GM19467 (cell line): ENCODE measurements at regions not wholly inside any gene's neighbourhood (a gene's known extent, or its start where the extent isn't known, plus 50 kb on each side); places are given as distances from the start of the nearest gene placed in this dataset.

Source experiments
- ATAC-seq: cut with Tn5 transposase; IDR thresholded peaks from one replicate; pipeline ENCODE4 v1.9.1; 2021; ENCODE audit warnings: mild to moderate bottlenecking, moderate library complexity; ENCODE audit not compliant: unreplicated experiment

GRCh38 chr2:176496761-176497160 is 227.5 kb downstream of the MTX2 start:
- ATAC-seq: no peak

GRCh38 chr2:176500901-176501300 is 231.7 kb downstream of the MTX2 start:
- ATAC-seq: no peak

- no peak for ATAC-seq
These were observed 232.4 kb downstream of the MTX2 start for GRCh38 chr2:176501617-176502016.

- no peak for ATAC-seq
These were observed 233.4 kb downstream of the MTX2 start for GRCh38 chr2:176502619-176503018.

GRCh38 chr2:176503776-176504175 is 234.5 kb downstream of the MTX2 start:
- no peak for ATAC-seq

GRCh38 chr2:176504440-176504839 is 235.2 kb downstream of the MTX2 start:
- no peak for ATAC-seq

- no peak for ATAC-seq
These were observed 238.5 kb downstream of the MTX2 start for GRCh38 chr2:176507786-176508185.

GRCh38 chr2:176508374-176508773 is 239.1 kb downstream of the MTX2 start:
- ATAC-seq: no peak

GRCh38 chr2:176508984-176509740 is 239.9 kb downstream of the MTX2 start:
- ATAC-seq: no peak

GRCh38 chr2:176514276-176514675 is 245.0 kb downstream of the MTX2 start:
- ATAC-seq: no peak

- ATAC-seq: no peak
These were observed 245.7 kb downstream of the MTX2 start for GRCh38 chr2:176514805-176515500.

- no peak for ATAC-seq
These were observed 246.9 kb downstream of the MTX2 start for GRCh38 chr2:176516051-176516602.

- no peak for ATAC-seq
These were observed 249.6 kb downstream of the MTX2 start for GRCh38 chr2:176518823-176519222.

- no peak for ATAC-seq
These were observed 252.8 kb downstream of the MTX2 start for GRCh38 chr2:176521878-176522670.

GRCh38 chr2:176525086-176525485 is 255.8 kb downstream of the MTX2 start:
- ATAC-seq: no peak

- no peak for ATAC-seq
These were observed 258.0 kb downstream of the MTX2 start for GRCh38 chr2:176526995-176527901.

GRCh38 chr2:176531608-176532007 is 262.4 kb downstream of the MTX2 start:
- ATAC-seq: no peak

- ATAC-seq: no peak
These were observed 264.4 kb downstream of the MTX2 start for GRCh38 chr2:176533505-176534193.

- ATAC-seq: no peak
These were observed 265.7 kb downstream of the MTX2 start for GRCh38 chr2:176534798-176535466.
